C4-2B (cell line): ENCODE measurements at regions not wholly inside any gene's neighbourhood (a gene's known extent, or its start where the extent isn't known, plus 50 kb on each side); places are given as distances from the start of the nearest gene placed in this dataset.

Source experiments
- CTCF ChIP-seq: fragments of 450-650 bp; conservative IDR thresholded peaks from 2 replicates; pipeline ENCODE4 v1.5.1; 2017; ENCODE audit warnings: mild to moderate bottlenecking
- ZFX ChIP-seq: fragments of 450-650 bp; IDR thresholded peaks from 2 replicates; pipeline ENCODE4 v1.6.1; 2017

DNA sequence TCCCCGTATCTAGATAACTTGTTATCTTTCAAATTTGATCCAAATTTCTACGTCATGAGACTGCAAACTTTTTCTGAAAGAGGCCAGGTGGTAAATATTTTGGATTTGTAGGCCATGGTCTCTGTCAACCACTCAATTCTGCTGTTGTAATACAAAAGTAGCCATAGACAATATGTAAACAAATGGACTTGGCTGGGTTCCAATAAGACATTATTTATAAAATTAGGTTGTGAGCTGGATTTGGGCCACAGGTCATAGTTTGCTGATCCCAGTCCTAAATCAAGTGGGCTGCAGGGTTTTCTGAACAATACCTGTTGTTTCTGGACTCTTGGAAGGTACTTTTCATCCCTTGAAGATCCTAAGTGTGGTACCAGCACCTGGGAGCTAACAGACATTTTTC is 1178.0 kb downstream of the SORCS1 start:
- TF ChIP-seq CTCF (no peak), ZFX (no peak)
